NB4 (cell line): ENCODE measurements at regions not wholly inside any gene's neighbourhood (a gene's known extent, or its start where the extent isn't known, plus 50 kb on each side); places are given as distances from the start of the nearest gene placed in this dataset.

ENCODE experiments used
- MYC ChIP-seq: IDR thresholded peaks from 2 replicates; pipeline ENCODE4 v1.6.1; 2011; ENCODE audit warnings: low read depth, low read length
- POLR2A ChIP-seq: IDR thresholded peaks from 2 replicates; pipeline ENCODE4 v1.6.1; 2011; ENCODE audit warnings: mild to moderate bottlenecking; ENCODE audit not compliant: insufficient read length; ENCODE audit errors: extremely low read depth
- TF ChIP-seq, protein P1 (sequence below): IDR thresholded peaks from one replicate; pipeline ENCODE4 v1.5.1; 2012; ENCODE audit warnings: low read depth, low read length

DNA sequence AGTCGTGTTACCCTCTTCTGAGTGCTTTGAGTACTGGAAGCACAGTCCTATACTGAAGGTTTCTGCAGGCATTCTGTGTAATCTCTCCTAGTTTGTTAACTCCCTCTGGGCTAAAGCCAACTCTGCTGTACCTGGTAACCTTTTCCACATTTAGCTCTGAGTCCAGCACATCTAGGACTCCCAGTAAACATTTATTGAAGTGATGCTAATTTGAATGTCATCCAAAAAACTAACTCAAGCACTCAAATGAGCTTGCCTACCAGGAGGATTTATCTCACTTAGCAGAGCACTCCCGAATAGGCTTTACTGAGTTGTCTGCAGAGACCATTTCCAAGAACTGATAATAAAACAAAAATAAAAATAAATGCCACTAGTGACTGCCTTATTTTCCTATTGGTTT is 79.5 kb upstream of the NFIB start:
- TF ChIP-seq, protein P1, sequence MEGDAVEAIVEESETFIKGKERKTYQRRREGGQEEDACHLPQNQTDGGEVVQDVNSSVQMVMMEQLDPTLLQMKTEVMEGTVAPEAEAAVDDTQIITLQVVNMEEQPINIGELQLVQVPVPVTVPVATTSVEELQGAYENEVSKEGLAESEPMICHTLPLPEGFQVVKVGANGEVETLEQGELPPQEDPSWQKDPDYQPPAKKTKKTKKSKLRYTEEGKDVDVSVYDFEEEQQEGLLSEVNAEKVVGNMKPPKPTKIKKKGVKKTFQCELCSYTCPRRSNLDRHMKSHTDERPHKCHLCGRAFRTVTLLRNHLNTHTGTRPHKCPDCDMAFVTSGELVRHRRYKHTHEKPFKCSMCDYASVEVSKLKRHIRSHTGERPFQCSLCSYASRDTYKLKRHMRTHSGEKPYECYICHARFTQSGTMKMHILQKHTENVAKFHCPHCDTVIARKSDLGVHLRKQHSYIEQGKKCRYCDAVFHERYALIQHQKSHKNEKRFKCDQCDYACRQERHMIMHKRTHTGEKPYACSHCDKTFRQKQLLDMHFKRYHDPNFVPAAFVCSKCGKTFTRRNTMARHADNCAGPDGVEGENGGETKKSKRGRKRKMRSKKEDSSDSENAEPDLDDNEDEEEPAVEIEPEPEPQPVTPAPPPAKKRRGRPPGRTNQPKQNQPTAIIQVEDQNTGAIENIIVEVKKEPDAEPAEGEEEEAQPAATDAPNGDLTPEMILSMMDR: no peak
- TF ChIP-seq POLR2A: no peak
- TF ChIP-seq MYC: no peak
